ENCODE measurements at regions not wholly inside any gene's neighbourhood (a gene's known extent, or its start where the extent isn't known, plus 50 kb on each side); places are given as distances from the start of the nearest gene placed in this dataset.
A peak's percentile ranks its signal among the peaks of the same experiment; 100 is the strongest.

DNA sequence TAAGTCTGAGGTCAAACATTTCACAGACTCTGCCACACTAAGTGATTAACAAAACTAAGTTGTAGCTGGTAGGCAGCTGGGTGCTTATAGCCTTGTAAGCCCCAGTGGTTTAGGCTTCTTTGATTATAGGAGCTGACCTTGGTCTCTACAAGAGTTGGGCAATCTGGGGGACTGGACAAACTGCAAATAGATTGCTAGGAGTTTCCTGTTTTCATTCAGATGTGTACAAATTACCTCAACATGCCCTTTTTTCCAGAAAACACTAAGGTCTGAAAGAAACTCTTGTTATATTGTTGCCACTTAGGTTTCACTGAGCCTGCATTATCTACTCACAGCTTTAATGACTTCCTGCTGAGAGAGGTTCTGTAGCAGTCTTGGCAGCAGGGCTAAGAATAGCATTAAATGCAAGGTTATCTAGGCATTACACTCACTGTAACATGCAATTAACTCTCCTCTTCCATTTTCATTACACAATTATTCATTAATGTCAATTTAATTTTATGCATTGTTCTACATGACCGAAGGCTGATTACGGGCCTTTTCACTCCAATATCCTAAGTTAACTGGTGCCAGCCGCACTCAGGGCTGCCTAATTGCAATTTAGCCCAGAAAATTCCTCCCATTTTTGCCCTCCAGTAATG, 314.0 kb downstream of the LMO4 start:
- no peak overlapping the region for H3K4me3 ChIP-seq (ENCODE audit: control insufficient read depth, low read depth, low read length)
- no peak for DNase-seq (ENCODE audit: low read depth)
- TF ChIP-seq, protein P1, sequence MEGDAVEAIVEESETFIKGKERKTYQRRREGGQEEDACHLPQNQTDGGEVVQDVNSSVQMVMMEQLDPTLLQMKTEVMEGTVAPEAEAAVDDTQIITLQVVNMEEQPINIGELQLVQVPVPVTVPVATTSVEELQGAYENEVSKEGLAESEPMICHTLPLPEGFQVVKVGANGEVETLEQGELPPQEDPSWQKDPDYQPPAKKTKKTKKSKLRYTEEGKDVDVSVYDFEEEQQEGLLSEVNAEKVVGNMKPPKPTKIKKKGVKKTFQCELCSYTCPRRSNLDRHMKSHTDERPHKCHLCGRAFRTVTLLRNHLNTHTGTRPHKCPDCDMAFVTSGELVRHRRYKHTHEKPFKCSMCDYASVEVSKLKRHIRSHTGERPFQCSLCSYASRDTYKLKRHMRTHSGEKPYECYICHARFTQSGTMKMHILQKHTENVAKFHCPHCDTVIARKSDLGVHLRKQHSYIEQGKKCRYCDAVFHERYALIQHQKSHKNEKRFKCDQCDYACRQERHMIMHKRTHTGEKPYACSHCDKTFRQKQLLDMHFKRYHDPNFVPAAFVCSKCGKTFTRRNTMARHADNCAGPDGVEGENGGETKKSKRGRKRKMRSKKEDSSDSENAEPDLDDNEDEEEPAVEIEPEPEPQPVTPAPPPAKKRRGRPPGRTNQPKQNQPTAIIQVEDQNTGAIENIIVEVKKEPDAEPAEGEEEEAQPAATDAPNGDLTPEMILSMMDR (conservative IDR thresholded peaks at IDR 0.05; ENCODE audit: control insufficient read depth, insufficient read depth, low read depth, low read length), result no peak

DNA sequence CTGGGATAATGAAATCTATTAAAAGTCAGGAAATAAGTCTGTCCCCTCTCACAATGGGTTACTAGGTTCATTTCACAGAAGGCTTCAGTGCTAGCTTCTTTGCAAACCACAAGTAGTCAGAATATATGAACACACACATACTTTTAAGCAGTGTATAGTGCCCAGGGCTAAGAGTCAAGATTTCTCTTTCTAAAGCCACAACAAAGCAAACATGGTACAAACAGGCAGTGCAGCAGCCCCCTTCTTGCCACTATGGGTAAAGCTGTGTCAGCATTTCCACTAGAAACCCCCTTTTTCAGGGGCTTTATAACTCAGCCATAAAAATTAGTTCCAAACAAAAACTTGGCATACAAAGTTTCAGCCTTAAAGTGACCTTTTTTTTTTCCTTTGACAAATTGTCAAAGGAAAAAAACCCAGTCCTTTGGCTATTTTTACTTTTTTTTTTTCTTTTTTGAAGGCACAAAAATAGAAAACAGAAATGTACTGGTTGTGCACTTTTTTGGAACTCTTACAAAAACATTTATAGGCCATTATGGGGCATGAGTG, 315.4 kb downstream of the LMO4 start:
- no peak for DNase-seq (ENCODE audit: low read depth)
- TF ChIP-seq, protein P1 (conservative IDR thresholded peaks at IDR 0.05; ENCODE audit: control insufficient read depth, insufficient read depth, low read depth, low read length), result no peak
- H3K4me3 ChIP-seq (ENCODE audit: control insufficient read depth, low read depth, low read length), result no peak overlapping the region

DNA sequence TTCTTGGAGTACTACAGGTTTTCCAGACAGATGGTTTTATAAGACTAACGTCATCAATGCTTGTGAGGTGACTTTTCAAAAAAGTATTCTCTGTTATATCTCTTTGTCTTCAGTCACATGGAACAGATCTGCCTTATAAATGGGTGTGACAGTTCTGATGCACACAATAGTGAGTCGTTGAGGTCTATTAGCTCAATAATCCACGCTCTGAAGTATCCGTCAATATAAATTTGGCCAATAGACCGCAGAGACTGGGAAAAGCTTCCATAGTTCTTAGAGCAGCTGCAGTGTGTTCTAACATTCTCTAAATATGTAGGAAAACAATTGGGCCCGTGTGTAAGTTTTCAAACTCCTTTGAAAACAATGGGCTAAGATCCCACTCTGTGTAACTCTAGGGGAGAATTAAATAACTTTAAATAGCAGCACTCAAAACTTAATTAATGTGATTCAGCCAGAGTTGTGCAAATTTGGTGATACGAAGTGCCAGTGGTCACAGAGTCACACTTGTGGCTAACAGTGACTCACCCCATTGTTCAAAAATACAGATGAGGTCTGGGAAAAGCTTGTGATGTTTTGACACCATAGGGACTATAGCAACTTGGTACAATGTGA, 316.0 kb downstream of the LMO4 start:
- H3K4me3 ChIP-seq (ENCODE audit: control insufficient read depth, low read depth, low read length), result no peak overlapping the region
- peak; percentile 66 for DNase-seq (ENCODE audit: low read depth)

DNA sequence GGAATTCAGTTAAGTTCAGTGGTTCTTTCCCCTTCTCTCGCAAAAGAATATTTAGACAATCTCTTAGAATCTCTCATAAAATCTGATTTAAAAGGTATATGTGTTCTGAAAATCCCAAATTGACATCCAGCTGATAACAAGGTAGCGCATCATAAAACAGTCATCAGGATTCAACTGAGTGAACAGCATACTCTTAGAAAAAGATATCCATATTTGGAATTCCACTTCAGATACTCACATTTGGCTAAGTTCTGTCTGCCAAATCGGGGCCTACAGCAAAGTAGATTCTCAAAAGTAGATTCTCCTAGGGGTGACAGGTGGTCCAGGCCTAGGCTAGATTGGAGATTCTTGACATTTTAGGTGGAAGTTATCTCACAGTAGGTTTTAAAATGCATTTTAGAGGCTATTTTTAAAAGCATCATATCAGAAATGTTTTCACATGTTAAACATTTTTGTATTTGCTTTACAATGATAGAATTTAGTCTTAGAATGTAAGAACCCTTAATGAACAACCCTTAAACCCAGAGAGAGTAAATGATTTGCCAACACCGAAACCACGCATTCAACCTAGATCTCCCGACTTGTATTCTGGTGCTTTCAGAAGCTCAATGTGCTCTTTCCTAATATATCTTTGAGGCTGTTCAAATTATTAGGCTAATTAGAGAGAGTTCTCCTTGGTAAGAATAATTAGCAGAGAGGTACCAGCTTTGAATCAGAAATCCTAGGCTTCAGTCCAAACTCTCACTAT, 318.9 kb downstream of the LMO4 start:
- H3K4me3 ChIP-seq (ENCODE audit: control insufficient read depth, low read depth, low read length), result no peak overlapping the region
- TF ChIP-seq, protein P1 (conservative IDR thresholded peaks at IDR 0.05; ENCODE audit: control insufficient read depth, insufficient read depth, low read depth, low read length), result no peak
- no peak for DNase-seq (ENCODE audit: low read depth)

More for the DNA sequence above, 316.0 kb downstream of the LMO4 start:
- TF ChIP-seq, protein P1 (conservative IDR thresholded peaks at IDR 0.05; ENCODE audit: control insufficient read depth, insufficient read depth, low read depth, low read length), result no peak

DNA sequence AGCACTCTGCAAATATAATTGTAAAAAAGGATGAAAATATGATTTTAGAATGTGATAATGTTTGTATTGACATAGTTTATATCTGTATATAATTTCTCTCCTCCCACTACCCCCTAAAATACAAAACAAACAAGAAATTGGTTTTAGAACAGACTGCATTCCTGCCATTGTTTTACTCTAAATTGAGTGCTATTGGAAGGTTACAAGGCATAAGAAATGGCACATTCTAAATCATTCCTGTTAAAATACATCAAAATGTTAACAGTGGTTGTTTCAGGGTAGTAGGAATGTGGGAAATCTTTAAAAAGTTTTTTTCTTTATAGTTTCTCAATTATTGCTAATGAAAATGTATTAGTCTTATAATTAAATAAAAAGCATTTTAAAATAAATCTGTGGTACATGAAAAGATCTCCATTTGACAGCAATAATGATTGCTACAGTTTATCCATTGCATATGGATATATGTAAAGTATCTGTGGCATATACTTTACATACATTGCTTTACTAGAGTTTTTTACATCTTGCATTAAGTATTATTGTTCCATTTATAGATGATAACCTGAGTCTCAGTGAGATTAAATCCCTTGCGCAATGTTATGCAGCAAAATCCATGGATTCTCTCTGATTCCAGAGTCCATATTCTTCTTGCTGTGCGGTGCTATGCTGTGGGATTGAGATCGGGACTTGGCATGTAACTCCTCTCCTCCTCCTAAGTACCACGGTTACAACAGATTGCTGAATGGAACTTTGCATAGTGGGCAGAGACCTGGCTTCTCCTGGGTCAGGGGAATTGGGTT, 319.8 kb downstream of the LMO4 start:
- no peak for DNase-seq (ENCODE audit: low read depth)
- TF ChIP-seq, protein P1 (conservative IDR thresholded peaks at IDR 0.05; ENCODE audit: control insufficient read depth, insufficient read depth, low read depth, low read length), result no peak
- H3K4me3 ChIP-seq (ENCODE audit: control insufficient read depth, low read depth, low read length), result no peak overlapping the region

DNA sequence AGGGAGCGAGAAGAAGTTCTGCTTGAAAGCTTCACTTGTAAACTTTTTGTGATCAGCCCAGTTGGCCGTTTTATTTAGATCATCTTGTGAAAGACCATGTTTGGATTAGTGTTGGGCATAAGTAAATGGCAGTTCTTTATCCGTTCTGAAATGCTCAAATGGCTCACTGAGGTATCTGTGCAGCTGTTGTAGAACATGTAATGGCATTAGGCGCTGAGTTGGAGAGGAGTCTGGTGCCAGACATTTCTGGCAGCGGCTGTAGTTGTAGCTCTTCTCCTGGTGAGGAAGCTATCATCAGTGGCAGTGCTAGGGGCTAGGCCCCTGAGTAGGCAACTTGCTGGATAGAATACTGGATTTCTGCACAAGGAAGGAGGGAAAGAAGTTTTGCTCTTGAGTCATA, 321.6 kb downstream of the LMO4 start:
- H3K4me3 ChIP-seq (ENCODE audit: control insufficient read depth, low read depth, low read length), result no peak overlapping the region
- TF ChIP-seq, protein P1 (conservative IDR thresholded peaks at IDR 0.05; ENCODE audit: control insufficient read depth, insufficient read depth, low read depth, low read length), result no peak
- no peak for DNase-seq (ENCODE audit: low read depth)

All from fibroblast of mammary gland (primary cell).